ENCODE measurements at regions not wholly inside any gene's neighbourhood (a gene's known extent, or its start where the extent isn't known, plus 50 kb on each side); places are given as distances from the start of the nearest gene placed in this dataset.

DNA sequence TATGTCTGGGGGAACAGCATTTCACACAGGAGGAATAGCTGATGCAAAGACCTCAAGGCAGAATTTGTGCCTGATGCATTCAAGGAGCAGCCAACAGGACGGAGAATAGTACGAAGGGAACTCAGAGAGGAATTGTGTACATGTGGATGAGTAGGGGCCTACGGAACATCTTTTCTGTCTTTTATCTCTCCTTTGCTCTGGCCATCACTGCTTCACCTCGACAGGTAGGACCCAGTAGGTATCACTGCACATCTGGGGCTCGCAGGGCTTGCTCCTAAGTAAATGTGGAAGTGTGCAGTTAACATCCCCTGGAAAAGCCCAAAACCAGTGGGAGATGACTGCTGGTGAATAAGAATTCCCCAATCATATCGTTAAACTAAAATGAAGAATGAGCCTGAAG, 56.4 kb upstream of the POU1F1 start:
- 63% methylated on average over 6 of the region's 6 CpGs for WGBS (ENCODE audit: low lambda C conversion rate)
- no peak for FAIRE-seq
- no peak overlapping the region for H3K27ac ChIP-seq (ENCODE audit: extremely low read length, insufficient read depth, low read length)
- H3K79me2 ChIP-seq (ENCODE audit: insufficient read depth, low read length) = no peaks in the 10 kb centered on the region
- no peaks in the 10 kb centered on the region for H3K36me3 ChIP-seq (replicated peaks in 1 of 2; ENCODE audit: control insufficient read depth in 1 of 2, insufficient read depth in 2 of 2, low read length in 2 of 2)
- H3K27me3 ChIP-seq (ENCODE audit: control insufficient read depth in 1 of 2, insufficient read depth in 2 of 2, low read length in 2 of 2) = no peaks in the 10 kb centered on the region
- no peaks in the 10 kb centered on the region for H4K20me1 ChIP-seq (ENCODE audit: insufficient read depth, low read length)
- intact Hi-C loops (cut with micrococcal nuclease; ENCODE audit: unreplicated experiment) (no loop called here), in situ Hi-C loops (cut with HindIII; ENCODE audit: extremely low pct_ligation_motif_present, low pct_unique_long_range_greater_than_20kb) (no loop called here)
- no peak overlapping the region for H2AFZ ChIP-seq (ENCODE audit: low read length)
- H3K9me3 ChIP-seq (ENCODE audit: low read length) = no peaks in the 10 kb centered on the region
- H3K4me1 ChIP-seq (ENCODE audit: insufficient read depth, low read length) = peaks cover 14% of the 10 kb centered on the region
- POLR2A ChIA-PET = no interaction called here
- no peak overlapping the region for H3K4me2 ChIP-seq (ENCODE audit: low read depth, low read length)
- no TSS peak for BruUV-seq (replicated peaks)
- CTCF ChIA-PET (ENCODE audit: low intra/inter-chr PET ratio, low total read pairs) = no interaction called here
- no peak overlapping the region for H3K4me3 ChIP-seq (replicated peaks in 1 of 3; ENCODE audit: insufficient read depth in 1 of 3, low read depth in 2 of 3, low read length in 3 of 3)
- ATAC-seq = no peak
- DNase-seq (ENCODE audit: low spot score) = no peak
- TF ChIP-seq MBD4 (IDR thresholded peaks at IDR 0.05; ENCODE audit: borderline replicate concordance, low read length) (no peak), KLF11 (CRISPR knock-in tag; IDR thresholded peaks at IDR 0.05) (no peak), SIX1 (CRISPR knock-in tag; IDR thresholded peaks at IDR 0.05; ENCODE audit: borderline replicate concordance) (no peak), ZNF317 (CRISPR knock-in tag; IDR thresholded peaks at IDR 0.05) (no peak), CHCHD3 (CRISPR knock-in tag; IDR thresholded peaks at IDR 0.05) (no peak), ZNF678 (CRISPR knock-in tag; IDR thresholded peaks at IDR 0.05) (no peak), ZNF441 (CRISPR knock-in tag; IDR thresholded peaks at IDR 0.05; ENCODE audit: borderline replicate concordance) (no peak), RFX3 (CRISPR knock-in tag; IDR thresholded peaks at IDR 0.05) (no peak), ZNF512B (CRISPR knock-in tag; IDR thresholded peaks at IDR 0.05; ENCODE audit: borderline replicate concordance) (no peak), ZFP37 (CRISPR knock-in tag; IDR thresholded peaks at IDR 0.05; ENCODE audit: borderline replicate concordance) (no peak), ZNF546 (CRISPR knock-in tag; conservative IDR thresholded peaks at IDR 0.05) (no peak)
- H3K9ac ChIP-seq (ENCODE audit: insufficient read depth, low read depth, low read length) = no peak overlapping the region

All from HepG2 (cell line).